HepG2 (cell line): ENCODE measurements at regions not wholly inside any gene's neighbourhood (a gene's known extent, or its start where the extent isn't known, plus 50 kb on each side); places are given as distances from the start of the nearest gene placed in this dataset.

Source experiments
- ATAC-seq: fragments of 200-7000 bp; cut with Tn5 transposase; 3 replicates; pipeline ENCODE4 v1.9.1; 2020; ENCODE audit warnings: mild to moderate bottlenecking, moderate library complexity
- BruUV-seq: library from RNA; stranded (reverse); fragments of 400-500 nt; replicated peaks from 2 replicates; lab custom pipeline; 2021; lab: Mats Ljungman, UMichigan
- CTCF ChIA-PET: fragments of 300-600 bp; formaldehyde crosslinking; extraction: SDS; loops from one replicate; lab custom pipeline; 2021; ENCODE audit warnings: low total read pairs, inconsistent platforms, low intra/inter-chr PET ratio; lab: Yijun Ruan, JAX
- POLR2A ChIA-PET: fragments of 350-600 bp; sonication (Branson Sonifier 250); formaldehyde crosslinking; loops from one replicate; lab custom pipeline; 2020; ENCODE audit warnings: antibody characterized with exemption, inconsistent platforms; lab: Yijun Ruan, JAX
- DNase-seq: peaks from one replicate; pipeline ENCODE4 v3.0.0-alpha.2; 2015; ENCODE audit warnings: low spot score
- FAIRE-seq: peaks from 3 replicates; lab custom pipeline; 2011; peaks lifted over from hg19 to GRCh38; lab: Jason Lieb, UNC
- H2AFZ ChIP-seq: one replicate; pipeline ENCODE4 v1.6.1; 2011; ENCODE audit warnings: low read length, inconsistent platforms
- H3K27ac ChIP-seq: fragments of 300-600 bp; 3 replicates; pipeline ENCODE4 v1.8.0; 2011; ENCODE audit warnings: mixed run types, mild to moderate bottlenecking, mixed read lengths, low read length, inconsistent platforms; ENCODE audit not compliant: insufficient read depth; ENCODE audit errors: extremely low read length
- H3K27me3 ChIP-seq, 2 experiments: fragments of 200-600 bp in 1 of 2; 2 replicates in 1 of 2; 3 replicates in 1 of 2; pipeline versions ENCODE4 v1.6.0 to v1.8.0; 2011; ENCODE audit warnings: low read length in 2 of 2, mild to moderate bottlenecking in 2 of 2, moderate library complexity in 2 of 2, inconsistent platforms in 1 of 2; ENCODE audit not compliant: insufficient read depth in 2 of 2, control insufficient read depth in 1 of 2
- H3K36me3 ChIP-seq, 2 experiments: fragments of 200-600 bp in 1 of 2; replicated peaks in 1 of 2; 2 replicates in 1 of 2; 3 replicates in 1 of 2; pipeline versions ENCODE4 v1.5.1 to v1.8.0; 2011; ENCODE audit warnings: low read length in 2 of 2, inconsistent platforms in 1 of 2; ENCODE audit not compliant: insufficient read depth in 2 of 2, control insufficient read depth in 1 of 2
- H3K4me1 ChIP-seq: 2 replicates; pipeline ENCODE4 v1.5.1; 2012; ENCODE audit warnings: low read length, inconsistent platforms; ENCODE audit not compliant: insufficient read depth
- H3K4me2 ChIP-seq: 2 replicates; pipeline ENCODE4 v1.6.0; 2011; ENCODE audit warnings: low read depth, low read length, inconsistent platforms
- H3K4me3 ChIP-seq, 3 experiments: fragments of 200-600 bp in 1 of 3; sonication (generic), shearing (Covaris generic) in 1 of 3; replicated peaks in 1 of 3; 2 replicates each; pipeline ENCODE4 v1.5.1; 2011 to 2016; ENCODE audit warnings: low read length in 3 of 3, inconsistent platforms in 2 of 3, low read depth in 2 of 3, mild to moderate bottlenecking in 2 of 3, control low read depth in 1 of 3, mixed read lengths in 1 of 3; ENCODE audit not compliant: insufficient read depth in 1 of 3
- H3K79me2 ChIP-seq: one replicate; pipeline ENCODE4 v1.6.1; 2011; ENCODE audit warnings: low read length, inconsistent platforms; ENCODE audit not compliant: insufficient read depth
- H3K9ac ChIP-seq: 2 replicates; pipeline ENCODE4 v1.6.0; 2011; ENCODE audit warnings: mild to moderate bottlenecking, low read depth, low read length, inconsistent platforms; ENCODE audit not compliant: insufficient read depth
- H3K9me3 ChIP-seq: 2 replicates; pipeline ENCODE4 v1.5.1; 2012; ENCODE audit warnings: mild to moderate bottlenecking, low read length
- H4K20me1 ChIP-seq: 2 replicates; pipeline ENCODE4 v1.6.0; 2011; ENCODE audit warnings: inconsistent platforms, mild to moderate bottlenecking, low read length, moderate library complexity; ENCODE audit not compliant: insufficient read depth
- BORCS8-MEF2B ChIP-seq: sonication (generic); formaldehyde crosslinking; IDR thresholded peaks from 2 replicates; pipeline ENCODE4 v1.8.0; 2022; ENCODE audit warnings: mild to moderate bottlenecking, missing genetic modification reagents
- CBFB ChIP-seq: sonication (generic); formaldehyde crosslinking; IDR thresholded peaks from 2 replicates; pipeline ENCODE4 v1.4.0; 2020; ENCODE audit warnings: missing genetic modification reagents
- DR1 ChIP-seq: sonication (generic); formaldehyde crosslinking; IDR thresholded peaks from 2 replicates; pipeline ENCODE4 v1.8.0; 2021; ENCODE audit warnings: mild to moderate bottlenecking, missing genetic modification reagents, inconsistent platforms
- FOXO4 ChIP-seq: sonication (generic); formaldehyde crosslinking; conservative IDR thresholded peaks from 2 replicates; pipeline ENCODE4 v1.8.1; 2023; ENCODE audit warnings: missing genetic modification reagents
- NBN ChIP-seq: fragments of 450-650 bp; conservative IDR thresholded peaks from 2 replicates; pipeline ENCODE4 v1.6.1; 2017
- NFIC ChIP-seq: IDR thresholded peaks from 2 replicates; pipeline ENCODE4 v1.6.1; 2012; ENCODE audit warnings: mild to moderate bottlenecking, low read length, inconsistent platforms
- SIN3B ChIP-seq: fragments of 150-350 bp; IDR thresholded peaks from 2 replicates; pipeline ENCODE4 v1.6.1; 2014; ENCODE audit warnings: low read length
- SMAD9 ChIP-seq: sonication (generic); formaldehyde crosslinking; IDR thresholded peaks from 2 replicates; pipeline ENCODE4 v1.5.1; 2020; ENCODE audit warnings: mild to moderate bottlenecking, missing genetic modification reagents
- SOX13 ChIP-seq, 3 experiments: fragments of 450-650 bp in 1 of 3; sonication (generic) in 1 of 3; formaldehyde crosslinking in 1 of 3; IDR thresholded peaks in 2 of 3; conservative IDR thresholded peaks in 1 of 3; 2 replicates each; pipeline versions ENCODE4 v1.5.0 to v1.6.1; 2016 to 2020; ENCODE audit warnings: antibody characterized with exemption in 1 of 3, mild to moderate bottlenecking in 1 of 3, missing compliant biosample characterization in 1 of 3, missing genetic modification reagents in 1 of 3, moderate library complexity in 1 of 3
- TAF15 ChIP-seq: fragments of 200-400 bp; formaldehyde crosslinking; IDR thresholded peaks from one replicate; pipeline ENCODE4 v1.6.1; 2018; ENCODE audit warnings: mild to moderate bottlenecking, low read depth, low read length; ENCODE audit not compliant: poor library complexity, severe bottlenecking
- ZBTB2 ChIP-seq: sonication (generic); formaldehyde crosslinking; IDR thresholded peaks from 2 replicates; pipeline ENCODE4 v1.8.0; 2022; ENCODE audit warnings: low read depth, missing genetic modification reagents
- ZEB1 ChIP-seq: IDR thresholded peaks from 2 replicates; pipeline ENCODE4 v1.6.1; 2012; ENCODE audit warnings: mild to moderate bottlenecking, low read depth, inconsistent platforms; ENCODE audit not compliant: insufficient replicate concordance
- ZNF580 ChIP-seq: IDR thresholded peaks from 2 replicates; pipeline ENCODE4 v1.6.1; 2016; ENCODE audit warnings: low read depth, borderline replicate concordance
- ZNF678 ChIP-seq: sonication (generic); formaldehyde crosslinking; IDR thresholded peaks from 2 replicates; pipeline ENCODE4 v1.4.0; 2020; ENCODE audit warnings: mild to moderate bottlenecking, missing genetic modification reagents
- ZNF839 ChIP-seq: sonication (generic); formaldehyde crosslinking; IDR thresholded peaks from 2 replicates; pipeline ENCODE4 v1.4.0; 2020; ENCODE audit warnings: missing genetic modification reagents, mild to moderate bottlenecking, borderline replicate concordance
- WGBS: methylation state at CpG from one replicate; pipeline ENCODE4 v1.1.6; 2017; ENCODE audit warnings: low lambda C conversion rate; 5-methylcytosine and 5-hydroxymethylcytosine counted together
- in situ Hi-C: cut with HindIII; loops from 2 replicates; pipeline ENCODE4 v1.10.0; 2017; ENCODE audit warnings: low pct_unique_long_range_greater_than_20kb; ENCODE audit not compliant: extremely low pct_ligation_motif_present
- intact Hi-C: fragments of 100-400 bp; cut with micrococcal nuclease; formaldehyde crosslinking; loops from one replicate; pipeline ENCODE4 v1.10.0; 2022; ENCODE audit not compliant: unreplicated experiment

- TF ChIP-seq TAF15 (no peak), DR1 (CRISPR knock-in tag) (no peak), ZEB1 (no peak), SOX13 (IDR thresholded peaks at IDR 0.05) (no peak), SOX13 (CRISPR knock-in tag; conservative IDR thresholded peaks at IDR 0.05 in 1 of 2, IDR thresholded peaks at IDR 0.05 in 1 of 2) (no peak), SIN3B (no peak)
Observed at GRCh38 chr9:36463467-36463866, 63.4 kb upstream of the RNF38 start (continued).

- TF ChIP-seq CBFB (no peak), NBN (no peak), NFIC (no peak), ZNF678 (CRISPR knock-in tag) (no peak), ZNF580 (no peak), ZBTB2 (CRISPR knock-in tag) (no peak), BORCS8-MEF2B (no peak), SMAD9 (CRISPR knock-in tag) (no peak), FOXO4 (CRISPR knock-in tag) (no peak), ZNF839 (CRISPR knock-in tag) (no peak)
- Histone ChIP-seq H3K27me3 (no peaks in the 10 kb centered on the region), H3K4me1 (peaks cover 17% of the 10 kb centered on the region), H4K20me1 (no peaks in the 10 kb centered on the region; the same call in 1 of the 2 replicates), H3K4me3 (no peak overlapping the region), H3K4me2 (no peak overlapping the region), H2AFZ (no peak overlapping the region), H3K9ac (no peak overlapping the region), H3K36me3 (no peaks in the 10 kb centered on the region; a peak in 2 of 5 replicates), H3K9me3 (no peaks in the 10 kb centered on the region), H3K79me2 (peaks cover 8% of the 10 kb centered on the region), H3K27ac (no peak overlapping the region)
- no peak for DNase-seq
- BruUV-seq: no TSS peak
- intact Hi-C loops: no loop called here
- FAIRE-seq: no peak
- no peak for ATAC-seq
- CTCF ChIA-PET: no interaction called here
- in situ Hi-C loops: no loop called here
- 97% methylated on average over 4 of the region's 4 CpGs for WGBS
- POLR2A ChIA-PET: no interaction called here
Observed at GRCh38 chr9:36462245-36462644, 62.2 kb upstream of the RNF38 start.
